PC-9 (cell line): ENCODE measurements at regions not wholly inside any gene's neighbourhood (a gene's known extent, or its start where the extent isn't known, plus 50 kb on each side); places are given as distances from the start of the nearest gene placed in this dataset.
"Not testable (repeated sequence)": the region's sequence is repeated elsewhere in the genome, so short reads cannot be mapped to it uniquely, and the experiment has no call there.

Experiments used
- CTCF ChIP-seq: fragments of 200-600 bp; sonication (generic); conservative IDR thresholded peaks from 2 replicates; pipeline ENCODE4 v1.6.1; 2017; ENCODE audit warnings: mixed run types, antibody characterized with exemption, mild to moderate bottlenecking, moderate library complexity
- EZH2 ChIP-seq: fragments of 200-600 bp; sonication (generic); IDR thresholded peaks from 2 replicates; pipeline ENCODE4 v1.8.0; 2017; ENCODE audit warnings: antibody characterized with exemption, low read depth

- not testable (repeated sequence) for TF ChIP-seq EZH2, CTCF
Measured at GRCh38 chr3:174587137-174587536, 272.0 kb upstream of the NAALADL2 start.
